Keratinocyte (primary cell): ENCODE measurements at regions not wholly inside any gene's neighbourhood (a gene's known extent, or its start where the extent isn't known, plus 50 kb on each side); places are given as distances from the start of the nearest gene placed in this dataset.

Source experiments
- CTCF ChIP-seq, 3 experiments: IDR thresholded peaks in 1 of 3; conservative IDR thresholded peaks in 1 of 3; optimal IDR thresholded peaks in 1 of 3; 2 replicates in 2 of 3; 3 replicates in 1 of 3; pipeline versions ENCODE3 to v1.5.1; 2011; ENCODE audit warnings: low read length in 3 of 3, mild to moderate bottlenecking in 3 of 3, moderate library complexity in 2 of 3, control low read depth in 1 of 3, inconsistent platforms in 1 of 3; ENCODE audit not compliant: insufficient read depth in 2 of 3; ENCODE audit errors: extremely low read depth in 1 of 3
- EZH2 ChIP-seq: IDR thresholded peaks from one replicate; pipeline ENCODE4 v1.6.1; 2012; ENCODE audit warnings: inconsistent platforms, mild to moderate bottlenecking, low read length, moderate library complexity

DNA sequence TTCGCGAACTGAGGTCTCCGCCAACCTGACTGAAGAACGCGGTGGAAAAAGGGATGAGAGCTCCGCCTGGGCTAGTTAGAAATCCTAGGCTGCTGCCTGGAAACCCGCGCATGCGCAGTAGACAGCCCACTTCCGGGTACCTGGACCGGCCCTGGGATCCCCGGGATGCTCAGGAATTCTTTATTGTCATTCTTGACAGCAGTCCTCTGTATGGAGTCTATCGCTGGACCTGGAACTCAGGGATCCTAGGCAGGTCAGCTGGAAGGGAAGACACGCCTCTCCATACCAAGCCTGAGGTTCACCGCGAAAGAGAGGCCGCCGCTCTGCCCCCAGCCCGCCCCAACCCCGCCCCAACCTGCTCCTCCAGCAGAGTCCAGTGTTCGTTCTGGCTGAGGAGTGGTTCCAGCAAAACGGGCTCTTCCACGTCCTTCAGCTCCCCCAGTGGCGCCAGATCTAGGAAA, 1379.2 kb upstream of the DEFB115 start:
- TF ChIP-seq CTCF (optimal IDR thresholded peaks at IDR 0.05 in 1 of 3, IDR thresholded peaks at IDR 0.05 in 1 of 3, conservative IDR thresholded peaks at IDR 0.05 in 1 of 3; ENCODE audit: extremely low read depth in 1 of 3, insufficient read depth in 2 of 3, low read length in 3 of 3) (no peak), EZH2 (no peak)
